HepG2 (cell line): ENCODE measurements at regions not wholly inside any gene's neighbourhood (a gene's known extent, or its start where the extent isn't known, plus 50 kb on each side); places are given as distances from the start of the nearest gene placed in this dataset.

Experiments
- ATAC-seq: fragments of 200-7000 bp; cut with Tn5 transposase; 3 replicates; pipeline ENCODE4 v1.9.1; 2020; ENCODE audit warnings: mild to moderate bottlenecking, moderate library complexity
- BruUV-seq: library from RNA; stranded (reverse); fragments of 400-500 nt; replicated peaks from 2 replicates; lab custom pipeline; 2021; lab: Mats Ljungman, UMichigan
- CTCF ChIA-PET: fragments of 300-600 bp; formaldehyde crosslinking; extraction: SDS; loops from one replicate; lab custom pipeline; 2021; ENCODE audit warnings: low total read pairs, inconsistent platforms, low intra/inter-chr PET ratio; lab: Yijun Ruan, JAX
- POLR2A ChIA-PET: fragments of 350-600 bp; sonication (Branson Sonifier 250); formaldehyde crosslinking; loops from one replicate; lab custom pipeline; 2020; ENCODE audit warnings: antibody characterized with exemption, inconsistent platforms; lab: Yijun Ruan, JAX
- DNase-seq: peaks from one replicate; pipeline ENCODE4 v3.0.0-alpha.2; 2015; ENCODE audit warnings: low spot score
- FAIRE-seq: peaks from 3 replicates; lab custom pipeline; 2011; peaks lifted over from hg19 to GRCh38; lab: Jason Lieb, UNC
- H2AFZ ChIP-seq: one replicate; pipeline ENCODE4 v1.6.1; 2011; ENCODE audit warnings: low read length, inconsistent platforms
- H3K27ac ChIP-seq: fragments of 300-600 bp; 3 replicates; pipeline ENCODE4 v1.8.0; 2011; ENCODE audit warnings: mixed run types, mild to moderate bottlenecking, mixed read lengths, low read length, inconsistent platforms; ENCODE audit not compliant: insufficient read depth; ENCODE audit errors: extremely low read length
- H3K27me3 ChIP-seq, 2 experiments: fragments of 200-600 bp in 1 of 2; 2 replicates in 1 of 2; 3 replicates in 1 of 2; pipeline versions ENCODE4 v1.6.0 to v1.8.0; 2011; ENCODE audit warnings: low read length in 2 of 2, mild to moderate bottlenecking in 2 of 2, moderate library complexity in 2 of 2, inconsistent platforms in 1 of 2; ENCODE audit not compliant: insufficient read depth in 2 of 2, control insufficient read depth in 1 of 2
- H3K36me3 ChIP-seq, 2 experiments: fragments of 200-600 bp in 1 of 2; replicated peaks in 1 of 2; 2 replicates in 1 of 2; 3 replicates in 1 of 2; pipeline versions ENCODE4 v1.5.1 to v1.8.0; 2011; ENCODE audit warnings: low read length in 2 of 2, inconsistent platforms in 1 of 2; ENCODE audit not compliant: insufficient read depth in 2 of 2, control insufficient read depth in 1 of 2
- H3K4me1 ChIP-seq: 2 replicates; pipeline ENCODE4 v1.5.1; 2012; ENCODE audit warnings: low read length, inconsistent platforms; ENCODE audit not compliant: insufficient read depth
- H3K4me2 ChIP-seq: 2 replicates; pipeline ENCODE4 v1.6.0; 2011; ENCODE audit warnings: low read depth, low read length, inconsistent platforms
- H3K4me3 ChIP-seq, 3 experiments: fragments of 200-600 bp in 1 of 3; sonication (generic), shearing (Covaris generic) in 1 of 3; replicated peaks in 1 of 3; 2 replicates each; pipeline ENCODE4 v1.5.1; 2011 to 2016; ENCODE audit warnings: low read length in 3 of 3, inconsistent platforms in 2 of 3, low read depth in 2 of 3, mild to moderate bottlenecking in 2 of 3, control low read depth in 1 of 3, mixed read lengths in 1 of 3; ENCODE audit not compliant: insufficient read depth in 1 of 3
- H3K79me2 ChIP-seq: one replicate; pipeline ENCODE4 v1.6.1; 2011; ENCODE audit warnings: low read length, inconsistent platforms; ENCODE audit not compliant: insufficient read depth
- H3K9ac ChIP-seq: 2 replicates; pipeline ENCODE4 v1.6.0; 2011; ENCODE audit warnings: mild to moderate bottlenecking, low read depth, low read length, inconsistent platforms; ENCODE audit not compliant: insufficient read depth
- H3K9me3 ChIP-seq: 2 replicates; pipeline ENCODE4 v1.5.1; 2012; ENCODE audit warnings: mild to moderate bottlenecking, low read length
- H4K20me1 ChIP-seq: 2 replicates; pipeline ENCODE4 v1.6.0; 2011; ENCODE audit warnings: inconsistent platforms, mild to moderate bottlenecking, low read length, moderate library complexity; ENCODE audit not compliant: insufficient read depth
- CCAR2 ChIP-seq: fragments of 200-400 bp; formaldehyde crosslinking; optimal IDR thresholded peaks from 2 replicates; pipeline ENCODE3; 2018; ENCODE audit warnings: low read depth, mild to moderate bottlenecking, low read length, moderate library complexity
- DBP ChIP-seq: sonication (generic); formaldehyde crosslinking; IDR thresholded peaks from 2 replicates; pipeline ENCODE4 v1.4.0; 2020; ENCODE audit warnings: missing genetic modification reagents; ENCODE audit errors: not compliant biosample characterization
- GATAD2A ChIP-seq: IDR thresholded peaks from 2 replicates; pipeline ENCODE4 v1.6.1; 2016
- KDM3A ChIP-seq: IDR thresholded peaks from 2 replicates; pipeline ENCODE4 v1.6.1; 2018; ENCODE audit warnings: low read depth, missing compliant biosample characterization
- KLF13 ChIP-seq: sonication (generic); formaldehyde crosslinking; IDR thresholded peaks from 2 replicates; pipeline ENCODE4 v1.4.0; 2020; ENCODE audit warnings: mild to moderate bottlenecking, missing genetic modification reagents
- MZF1 ChIP-seq: sonication (generic); formaldehyde crosslinking; IDR thresholded peaks from 2 replicates; pipeline ENCODE4 v1.8.1; 2023; ENCODE audit warnings: mild to moderate bottlenecking, missing genetic modification reagents, borderline replicate concordance
- RELA ChIP-seq: sonication (generic); formaldehyde crosslinking; IDR thresholded peaks from 2 replicates; pipeline ENCODE4 v1.4.0; 2020; ENCODE audit warnings: missing genetic modification reagents
- SP1 ChIP-seq, 2 experiments: fragments of 450-650 bp in 1 of 2; sonication (generic) in 1 of 2; formaldehyde crosslinking in 1 of 2; IDR thresholded peaks; 2 replicates each; pipeline versions ENCODE4 v1.4.0 to v1.6.1; 2016 to 2020; ENCODE audit warnings: missing genetic modification reagents in 1 of 2
- ZSCAN12 ChIP-seq: sonication (generic); formaldehyde crosslinking; IDR thresholded peaks from 2 replicates; pipeline ENCODE4 v1.9.0; 2021; ENCODE audit warnings: mild to moderate bottlenecking, missing genetic modification reagents
- WGBS: methylation state at CpG from one replicate; pipeline ENCODE4 v1.1.6; 2017; ENCODE audit warnings: low lambda C conversion rate; 5-methylcytosine and 5-hydroxymethylcytosine counted together
- in situ Hi-C: cut with HindIII; loops from 2 replicates; pipeline ENCODE4 v1.10.0; 2017; ENCODE audit warnings: low pct_unique_long_range_greater_than_20kb; ENCODE audit not compliant: extremely low pct_ligation_motif_present
- intact Hi-C: fragments of 100-400 bp; cut with micrococcal nuclease; formaldehyde crosslinking; loops from one replicate; pipeline ENCODE4 v1.10.0; 2022; ENCODE audit not compliant: unreplicated experiment

- no peak overlapping the region for H2AFZ ChIP-seq
- no peak for TF ChIP-seq RELA (CRISPR knock-in tag)
- TF ChIP-seq ZSCAN12 (CRISPR knock-in tag): no peak
- no peak for TF ChIP-seq SP1 (IDR thresholded peaks at IDR 0.05)
- no peak for TF ChIP-seq SP1 (CRISPR knock-in tag; IDR thresholded peaks at IDR 0.05)
- no peak for TF ChIP-seq MZF1 (CRISPR knock-in tag)
- no peak for TF ChIP-seq GATAD2A (CRISPR knock-in tag)
- no peak for TF ChIP-seq KDM3A (CRISPR knock-in tag)
- TF ChIP-seq, all 625 proteins: peak for 0
- H4K20me1 ChIP-seq: no peaks in the 10 kb centered on the region
- H3K36me3 ChIP-seq: no peaks in the 10 kb centered on the region
- no peaks in the 10 kb centered on the region for H3K9me3 ChIP-seq
- ATAC-seq: no peak
- no peak overlapping the region for H3K9ac ChIP-seq
- no peak overlapping the region for H3K4me2 ChIP-seq
- H3K27me3 ChIP-seq: no peaks in the 10 kb centered on the region; a peak in 1 of 5 replicates
- FAIRE-seq: no peak
- ChIA-PET POLR2A (no interaction called here), CTCF (no interaction called here)
- no peaks in the 10 kb centered on the region for H3K79me2 ChIP-seq
- BruUV-seq: no TSS peak
- in situ Hi-C loops (no loop called here), intact Hi-C loops (no loop called here)
- 2% methylated on average over 4 of the region's 4 CpGs for WGBS
- no peak overlapping the region for H3K27ac ChIP-seq
- no peaks in the 10 kb centered on the region for H3K4me1 ChIP-seq
- DNase-seq: no peak
- H3K4me3 ChIP-seq: no peak overlapping the region
Observed at GRCh38 chr10:8534891-8535290, 480.4 kb downstream of the GATA3 start.

- TF ChIP-seq DBP (CRISPR knock-in tag): no peak
- no peak for TF ChIP-seq CCAR2
- TF ChIP-seq KLF13 (CRISPR knock-in tag): no peak
- Histone ChIP-seq H3K27ac (no peak overlapping the region), H3K36me3 (no peaks in the 10 kb centered on the region), H3K9ac (no peak overlapping the region), H3K27me3 (no peaks in the 10 kb centered on the region), H3K4me3 (no peak overlapping the region), H3K4me1 (no peaks in the 10 kb centered on the region), H3K79me2 (no peaks in the 10 kb centered on the region), H3K4me2 (no peak overlapping the region), H4K20me1 (no peaks in the 10 kb centered on the region), H2AFZ (no peak overlapping the region), H3K9me3 (no peaks in the 10 kb centered on the region)
- no TSS peak for BruUV-seq
- ChIA-PET POLR2A (no interaction called here), CTCF (no interaction called here)
- WGBS: 0% methylated on average over 3 of the region's 3 CpGs
- intact Hi-C loops (no loop called here), in situ Hi-C loops (no loop called here)
- no peak for FAIRE-seq
- no peak for DNase-seq
- no peak for ATAC-seq
Observed at GRCh38 chr10:8539056-8539455, 484.6 kb downstream of the GATA3 start.
